Embryonic facial prominence (tissue), 1 donor: ENCODE measurements at regions not wholly inside any gene's neighbourhood (a gene's known extent, or its start where the extent isn't known, plus 50 kb on each side); places are given as distances from the start of the nearest gene placed in this dataset.

ENCODE experiments used
- DNase-seq: peaks from one replicate; pipeline ENCODE4 v3.0.0-alpha.2; 2016; ENCODE audit errors: extremely low spot score

DNA sequence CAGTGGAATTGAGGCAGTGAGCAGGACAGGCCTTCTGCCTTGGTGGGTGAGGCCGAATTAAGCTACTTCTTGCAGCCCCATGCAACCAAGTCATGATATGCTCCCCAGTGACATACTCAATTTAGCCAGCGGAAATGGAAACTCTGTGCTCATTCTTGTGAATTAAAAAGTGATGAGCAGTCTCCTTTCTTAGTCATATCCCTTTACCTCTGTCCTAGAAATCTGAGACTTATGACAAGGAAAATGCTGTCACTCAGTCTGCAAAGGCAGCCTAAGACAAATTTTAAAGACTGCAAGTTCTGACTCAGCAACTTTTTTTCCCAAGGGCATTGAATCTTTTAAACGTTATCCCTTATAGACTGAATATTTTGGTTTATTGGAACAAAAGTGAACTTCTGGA lies 218.2 kb downstream of the SH3BP4 start:
- DNase-seq = no peak

GRCh38 chr2:235170536-235171521 lies 219.0 kb downstream of the SH3BP4 start:
- peak; percentile 26 for DNase-seq

DNA sequence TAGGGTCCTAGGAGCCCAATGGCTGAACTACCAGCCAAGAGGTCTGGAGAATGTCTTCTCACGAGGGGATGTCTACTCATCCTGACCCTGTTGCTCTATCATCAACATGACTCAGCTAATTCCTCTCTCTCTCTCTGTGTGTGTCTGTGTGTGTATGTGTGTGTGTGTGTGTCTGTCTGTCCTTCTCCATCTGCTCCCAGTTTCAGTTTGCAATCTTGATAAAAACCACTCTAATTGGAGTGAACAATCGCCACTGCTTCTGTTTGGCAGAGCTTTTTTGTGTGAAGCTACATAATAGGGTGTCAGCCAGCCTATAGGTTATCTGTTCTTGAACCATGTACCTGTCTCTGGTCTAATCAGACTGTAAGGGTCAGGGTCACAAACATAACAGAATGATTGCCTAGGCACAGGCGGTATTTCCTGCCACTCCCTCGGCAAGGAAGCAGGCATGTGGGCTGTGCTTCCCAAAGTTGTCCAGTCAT lies 219.8 kb downstream of the SH3BP4 start:
- no peak for DNase-seq

DNA sequence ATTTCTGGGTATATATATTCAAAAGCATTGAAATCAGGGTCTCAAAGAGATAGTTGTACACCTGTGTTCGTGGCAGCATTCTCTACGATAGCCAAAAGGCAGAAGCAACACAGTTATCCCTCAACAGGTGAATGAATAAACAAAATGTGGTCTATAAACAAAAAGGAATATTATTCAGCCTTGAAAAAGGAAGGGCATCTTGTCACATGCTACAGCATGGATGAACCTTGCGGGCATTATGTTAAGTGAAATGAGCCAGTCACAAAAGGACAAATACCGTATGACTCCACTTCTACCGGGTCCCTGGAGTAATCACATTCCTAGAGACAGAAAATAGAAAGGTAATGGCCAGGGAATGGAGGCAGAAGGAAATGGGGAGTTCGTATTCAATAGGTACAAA lies 228.8 kb downstream of the SH3BP4 start:
- DNase-seq = no peak

DNA sequence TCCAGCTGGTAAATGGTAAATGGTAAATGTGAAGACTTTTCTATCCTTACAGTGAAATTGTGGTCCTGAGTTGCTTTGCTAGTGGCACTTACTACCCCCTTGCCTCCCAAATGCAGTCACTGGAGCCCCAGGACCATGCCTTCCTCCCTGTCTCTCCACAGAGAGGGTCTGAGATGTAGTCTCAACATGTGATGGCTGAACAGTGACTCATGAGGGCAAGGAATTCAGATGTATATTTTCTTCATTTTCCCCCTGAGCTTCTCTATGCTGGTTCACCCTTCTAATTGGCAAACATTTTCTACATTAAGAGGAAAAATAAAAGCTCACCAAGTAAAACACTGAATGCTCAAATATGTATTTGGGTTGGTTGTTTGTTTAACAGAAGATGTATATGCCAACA lies 232.0 kb downstream of the SH3BP4 start:
- DNase-seq = no peak

GRCh38 chr2:235187806-235188205 lies 236.0 kb downstream of the SH3BP4 start:
- DNase-seq = no peak

DNA sequence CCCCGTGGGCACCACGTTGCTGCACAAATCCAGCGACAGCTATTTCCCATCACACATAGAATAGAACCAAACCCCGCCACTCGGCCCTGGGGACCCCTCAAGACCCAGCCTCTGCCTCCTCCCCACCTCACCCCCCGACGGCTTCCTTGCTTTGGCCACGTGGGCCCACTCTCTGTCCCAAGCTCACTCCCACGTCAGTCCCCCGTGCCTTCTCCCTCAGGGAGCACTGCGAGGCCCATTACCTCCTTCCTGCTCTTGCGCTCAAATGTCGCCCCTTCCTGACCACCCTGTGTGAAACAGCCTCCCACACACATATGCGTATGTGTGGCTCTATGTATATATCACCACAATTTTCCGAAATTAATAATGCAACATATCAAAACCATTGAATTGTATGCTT lies 239.7 kb downstream of the SH3BP4 start:
- no peak for DNase-seq

DNA sequence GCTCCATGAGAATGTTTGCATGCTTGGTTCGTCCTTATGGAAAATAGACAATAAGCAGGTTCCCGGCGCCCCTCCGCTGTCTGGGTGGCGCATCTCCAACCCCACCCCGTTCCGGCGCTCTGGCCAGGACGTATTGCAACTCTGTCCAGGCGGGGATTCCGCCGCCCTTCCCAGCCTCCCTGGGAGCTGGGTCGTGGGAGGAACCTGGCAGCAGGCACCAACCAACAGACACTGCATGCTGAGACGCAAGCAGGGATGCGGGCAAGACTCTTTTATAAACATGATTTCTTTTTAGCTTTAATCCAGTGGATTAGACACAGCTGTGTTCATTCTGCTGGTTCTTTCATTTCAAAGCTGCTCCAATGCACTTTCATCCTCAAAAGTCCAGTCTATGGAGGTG lies 240.2 kb downstream of the SH3BP4 start:
- no peak for DNase-seq

- no peak for DNase-seq
Observed at GRCh38 chr2:235194351-235194750, 242.5 kb downstream of the SH3BP4 start.

DNA sequence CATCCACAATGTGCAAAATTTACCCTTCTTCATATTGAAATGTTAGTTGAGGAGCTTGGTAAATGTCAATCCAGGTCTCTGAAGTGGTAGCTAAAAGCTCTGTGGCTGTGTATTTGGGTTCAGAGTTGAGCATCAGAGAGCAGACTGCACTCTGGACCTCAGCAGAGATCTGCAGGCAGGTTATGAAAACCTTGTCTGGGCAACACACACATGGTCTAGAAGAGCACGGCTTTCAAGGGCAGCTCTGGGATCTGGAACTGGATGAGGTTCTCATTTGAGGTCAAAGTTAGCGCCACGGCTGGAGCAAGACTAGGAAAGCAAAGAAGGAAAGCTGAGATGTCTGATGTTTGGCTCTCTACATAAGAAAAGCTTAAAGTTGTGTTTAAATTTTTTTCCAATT lies 243.0 kb downstream of the SH3BP4 start:
- DNase-seq = no peak

- DNase-seq = no peak
Observed at GRCh38 chr2:235195921-235196320, 244.1 kb downstream of the SH3BP4 start.

GRCh38 chr2:235199128-235199527 lies 247.3 kb downstream of the SH3BP4 start:
- DNase-seq = no peak

DNA sequence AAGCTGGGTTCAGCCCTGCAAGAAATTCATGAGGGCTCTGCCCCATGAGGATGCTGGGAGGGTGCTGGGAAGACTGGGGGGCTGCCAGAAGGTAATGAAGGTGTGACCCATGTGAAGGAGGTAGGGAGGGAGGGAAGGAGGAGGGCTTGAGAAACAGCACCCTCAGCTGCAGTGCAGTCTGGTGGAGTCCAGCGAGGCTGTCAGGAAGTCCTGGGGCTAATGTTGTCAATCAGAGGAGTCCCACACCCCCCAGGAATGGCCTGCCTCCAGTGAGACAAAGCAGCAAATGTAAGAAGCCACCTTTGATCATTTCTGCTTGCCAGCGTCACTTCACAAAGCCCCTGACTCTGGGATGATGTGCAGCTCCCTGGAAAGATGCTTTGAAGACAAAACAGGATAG lies 248.4 kb downstream of the SH3BP4 start:
- no peak for DNase-seq

- no peak for DNase-seq
Observed at GRCh38 chr2:235201756-235202155, 249.9 kb downstream of the SH3BP4 start.

DNA sequence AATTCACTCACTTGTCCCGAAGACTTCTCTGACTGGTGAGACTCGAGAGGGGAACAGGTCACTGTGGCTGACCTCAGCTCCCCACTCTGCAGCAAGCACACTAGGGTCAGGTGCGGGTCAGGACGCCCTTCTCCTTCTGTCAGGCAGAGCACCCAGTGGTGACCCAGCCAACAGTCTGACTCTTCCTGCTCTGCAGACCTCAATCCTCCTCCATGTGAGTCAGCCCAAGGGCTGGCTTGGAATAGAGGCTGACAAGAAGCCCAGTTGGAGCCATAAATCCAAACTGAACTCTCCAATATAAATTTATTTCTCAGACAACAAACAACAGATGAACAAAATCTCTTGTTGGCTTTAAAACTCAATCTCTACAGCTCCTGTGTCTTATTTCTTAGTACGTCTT lies 253.1 kb downstream of the SH3BP4 start:
- no peak for DNase-seq

- DNase-seq = no peak
Observed at GRCh38 chr2:235206399-235206798, 254.6 kb downstream of the SH3BP4 start.

DNA sequence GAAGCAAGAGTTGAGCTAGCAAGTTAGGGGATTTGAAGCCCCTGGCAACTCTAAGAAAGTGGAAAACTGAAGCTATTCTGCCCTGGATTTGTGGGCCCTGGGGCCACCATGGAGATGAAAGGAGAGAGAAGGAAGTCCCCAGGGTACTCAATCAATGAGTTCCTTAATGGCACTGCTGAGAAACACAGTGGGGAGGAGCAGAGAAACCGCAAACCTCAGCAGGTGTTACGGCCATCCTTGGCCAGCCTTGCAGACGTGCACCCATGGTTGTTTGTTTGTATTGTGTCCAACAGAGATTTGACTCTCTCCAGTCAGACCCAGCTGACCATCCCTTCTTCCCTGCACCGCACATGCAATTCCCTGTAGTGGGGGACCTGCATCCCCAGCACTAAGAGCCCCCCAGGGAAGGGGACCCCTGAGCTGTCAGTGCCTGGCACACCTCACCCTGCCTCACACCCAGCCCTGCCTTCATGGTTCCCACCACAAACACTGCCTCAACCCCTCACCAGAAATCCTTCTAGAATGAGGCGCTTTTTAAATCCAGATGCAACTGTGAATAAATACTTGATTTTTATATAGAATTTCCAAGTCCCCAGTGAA lies 255.3 kb downstream of the SH3BP4 start:
- DNase-seq = no peak

DNA sequence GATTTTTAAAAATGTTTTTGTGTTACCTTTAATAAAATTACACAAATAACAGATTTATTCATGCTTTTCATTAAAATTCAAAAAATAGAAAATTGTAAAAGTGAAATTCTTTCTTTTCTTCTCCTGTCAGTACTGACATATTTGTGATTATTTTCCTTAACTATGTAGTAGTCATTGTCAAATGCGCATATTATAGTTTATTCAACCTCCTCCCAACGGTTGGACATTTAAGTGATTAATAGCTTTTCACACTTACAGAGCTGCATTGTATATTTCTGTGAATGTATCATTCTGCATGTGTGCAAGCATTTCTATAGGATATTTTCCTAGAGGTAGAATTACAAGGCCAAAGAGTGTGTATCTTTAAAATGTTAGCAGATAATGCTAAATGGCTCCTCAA lies 259.2 kb downstream of the SH3BP4 start:
- DNase-seq = no peak

- no peak for DNase-seq
Observed at GRCh38 chr2:235212501-235213158, 260.8 kb downstream of the SH3BP4 start.

DNA sequence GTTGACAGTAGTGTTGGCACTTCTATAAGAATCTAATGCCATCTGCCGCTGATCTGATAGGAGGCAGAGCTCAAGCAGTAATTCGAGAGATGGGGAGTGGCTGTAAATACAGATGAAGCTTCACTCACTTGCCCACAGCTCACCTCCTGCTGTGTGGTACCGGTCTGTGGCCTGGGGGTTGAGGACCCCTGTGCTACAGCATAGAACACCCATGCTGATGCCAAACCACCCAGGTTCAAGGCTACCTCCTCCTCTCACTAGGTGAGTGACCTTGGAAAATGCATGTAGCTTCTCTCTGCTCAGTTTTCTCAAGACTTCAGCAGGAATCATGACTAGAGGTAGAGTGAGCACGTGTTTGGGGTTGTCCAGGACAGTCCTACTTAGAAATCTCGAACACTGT lies 263.4 kb downstream of the SH3BP4 start:
- DNase-seq = no peak

DNA sequence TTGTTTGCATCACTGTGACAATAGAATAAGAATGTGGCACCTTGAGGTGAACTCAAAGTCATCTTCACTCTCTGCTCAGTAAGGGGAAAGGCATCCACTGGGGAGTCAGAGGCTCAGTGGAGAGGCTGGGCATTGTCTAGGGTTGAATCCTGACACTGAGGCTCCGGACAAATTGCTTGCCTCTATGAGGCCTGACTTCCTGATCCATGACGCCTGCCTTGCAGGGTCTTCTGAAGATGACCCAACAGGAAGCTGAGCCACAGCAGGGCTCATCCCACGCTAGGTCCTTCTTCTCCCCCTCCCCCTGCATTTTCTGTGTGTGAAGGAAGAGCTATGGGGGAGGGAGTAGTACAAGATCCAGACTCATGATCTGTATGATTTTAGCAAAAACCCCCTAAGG lies 265.1 kb downstream of the SH3BP4 start:
- DNase-seq = no peak

DNA sequence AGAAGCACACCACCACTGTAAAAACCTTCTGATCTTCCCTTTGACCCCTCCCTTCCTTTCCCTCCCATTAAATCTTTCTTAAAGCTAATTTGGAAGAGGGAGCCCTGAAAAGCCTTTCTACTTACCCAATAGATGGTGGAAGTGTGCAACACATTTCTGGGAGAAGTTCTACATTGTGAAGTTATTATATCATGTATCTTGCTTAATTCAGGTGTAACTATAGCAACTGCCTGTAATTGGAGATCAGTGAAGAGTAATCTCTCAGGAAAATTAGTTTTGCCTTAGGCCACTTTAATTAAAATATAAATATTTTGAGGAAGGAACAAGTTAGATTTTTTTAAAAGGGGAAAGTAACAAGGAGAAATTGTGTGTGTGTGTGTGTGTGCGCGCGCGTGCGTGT lies 266.0 kb downstream of the SH3BP4 start:
- no peak for DNase-seq

DNA sequence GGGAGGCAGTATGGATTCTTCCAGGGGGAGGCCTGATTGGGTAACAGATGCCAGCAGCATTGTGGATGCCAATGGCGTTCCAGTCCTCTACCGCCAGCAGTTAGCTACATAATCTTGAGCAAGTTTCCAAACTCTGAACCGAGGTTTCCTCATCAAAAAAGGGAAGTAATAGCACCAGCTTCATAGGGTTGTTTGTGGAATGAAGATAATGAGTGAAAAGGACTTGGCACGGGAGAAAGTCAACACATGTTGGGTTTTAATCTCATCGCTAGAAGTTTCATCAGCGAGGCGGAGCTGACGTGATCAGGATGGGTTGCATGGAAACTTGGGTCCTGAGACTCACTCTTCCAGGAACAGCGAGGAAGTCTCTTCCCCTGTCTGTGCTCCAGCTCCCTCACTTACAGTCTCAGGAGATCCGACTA lies 266.7 kb downstream of the SH3BP4 start:
- DNase-seq = no peak
